OCI-LY7 (cell line): ENCODE measurements at regions not wholly inside any gene's neighbourhood (a gene's known extent, or its start where the extent isn't known, plus 50 kb on each side); places are given as distances from the start of the nearest gene placed in this dataset.

Experiments used
- BruUV-seq: library from RNA; stranded (reverse); fragments of 400-500 nt; replicated peaks from 2 replicates; lab custom pipeline; 2021; lab: Mats Ljungman, UMichigan
- CTCF ChIA-PET: fragments of 300-600 bp; sonication (Branson Sonifier 250); formaldehyde crosslinking; loops from one replicate; lab custom pipeline; 2022; ENCODE audit warnings: antibody characterized with exemption; ENCODE audit not compliant: unreplicated experiment; lab: Charles Lee
- POLR2A ChIA-PET: fragments of 300-600 bp; sonication (Branson Sonifier 250); formaldehyde crosslinking; loops from one replicate; lab custom pipeline; 2022; ENCODE audit warnings: antibody characterized with exemption; lab: Charles Lee
- DNase-seq: peaks from one replicate; pipeline ENCODE4 v3.0.0-alpha.2; 2015; ENCODE audit warnings: low spot score
- H2AFZ ChIP-seq: fragments of 200-600 bp; sonication (generic), shearing (Covaris generic); 2 replicates; pipeline ENCODE4 v1.6.1; 2014; ENCODE audit warnings: mild to moderate bottlenecking, antibody characterized with exemption, low read length, moderate library complexity
- H3K27ac ChIP-seq: fragments of 200-600 bp; sonication (generic); 2 replicates; pipeline ENCODE4 v1.5.1; 2014; ENCODE audit warnings: mixed run types, low read depth, mild to moderate bottlenecking, moderate library complexity, low read length, inconsistent platforms; ENCODE audit not compliant: poor library complexity, severe bottlenecking
- H3K36me3 ChIP-seq: fragments of 200-600 bp; sonication (generic); 2 replicates; pipeline ENCODE4 v1.6.1; 2014; ENCODE audit warnings: mild to moderate bottlenecking, antibody characterized with exemption, low read length, moderate library complexity, mixed read lengths; ENCODE audit not compliant: insufficient read depth
- H3K4me1 ChIP-seq: fragments of 200-600 bp; sonication (generic); 2 replicates; pipeline ENCODE4 v1.5.1; 2014; ENCODE audit warnings: mild to moderate bottlenecking, low read length; ENCODE audit not compliant: insufficient read depth, poor library complexity, severe bottlenecking
- H3K4me2 ChIP-seq: fragments of 200-600 bp; sonication (generic); 2 replicates; pipeline ENCODE4 v1.6.1; 2014; ENCODE audit warnings: mild to moderate bottlenecking, low read length
- H3K4me3 ChIP-seq: fragments of 200-600 bp; sonication (generic); 2 replicates; pipeline ENCODE4 v1.5.1; 2014; ENCODE audit warnings: mild to moderate bottlenecking, low read depth, low read length; ENCODE audit not compliant: poor library complexity, severe bottlenecking
- H3K79me2 ChIP-seq: fragments of 200-600 bp; sonication (generic); 2 replicates; pipeline ENCODE4 v1.6.1; 2016; ENCODE audit warnings: low read depth, mild to moderate bottlenecking, low read length, moderate library complexity, mixed read lengths; ENCODE audit not compliant: insufficient read depth
- H3K9me2 ChIP-seq: fragments of 200-600 bp; sonication (generic); 2 replicates; pipeline ENCODE4 v1.6.1; 2016; ENCODE audit warnings: mild to moderate bottlenecking, low read length, mixed read lengths; ENCODE audit not compliant: insufficient read depth
- H3K9me3 ChIP-seq: fragments of 200-600 bp; sonication (generic); 2 replicates; pipeline ENCODE4 v1.6.1; 2014; ENCODE audit warnings: mild to moderate bottlenecking, mixed run types, low read length, mixed read lengths
- H4K20me1 ChIP-seq: fragments of 200-600 bp; sonication (generic); 2 replicates; pipeline ENCODE4 v1.6.1; 2014; ENCODE audit warnings: mild to moderate bottlenecking, antibody characterized with exemption, low read length, moderate library complexity, mixed read lengths; ENCODE audit not compliant: insufficient read depth
- EZH2phosphoT487 ChIP-seq: fragments of 200-600 bp; sonication (generic); IDR thresholded peaks from 2 replicates; pipeline ENCODE4 v1.6.1; 2018; ENCODE audit warnings: low read depth, borderline replicate concordance, mild to moderate bottlenecking, mixed run types, antibody characterized with exemption, low read length, moderate library complexity, mixed read lengths
- intact Hi-C: fragments of 100-400 bp; cut with micrococcal nuclease; formaldehyde crosslinking; loops from one replicate; pipeline ENCODE4 v1.10.0; 2022; ENCODE audit not compliant: unreplicated experiment
- TF ChIP-seq, protein P1 (sequence below): fragments of 200-600 bp; sonication (generic); conservative IDR thresholded peaks from 2 replicates; pipeline ENCODE4 v1.5.1; 2014; ENCODE audit warnings: mild to moderate bottlenecking, antibody characterized with exemption, low read length, moderate library complexity, mixed read lengths

GRCh38 chr17:14459955-14460354 is 159.1 kb downstream of the HS3ST3B1 start:
- Histone ChIP-seq H3K4me3 (no peak overlapping the region), H3K9me3 (no peaks in the 10 kb centered on the region), H3K27ac (no peak overlapping the region), H3K79me2 (no peaks in the 10 kb centered on the region), H3K4me2 (no peak overlapping the region), H2AFZ (peak overlapping the region; percentile 60), H3K9me2 (no peaks in the 10 kb centered on the region), H3K36me3 (no peaks in the 10 kb centered on the region), H4K20me1 (no peaks in the 10 kb centered on the region), H3K4me1 (peaks cover 25% of the 10 kb centered on the region)
- no TSS peak for BruUV-seq
- POLR2A ChIA-PET, result interaction anchor here (0.8 kb wide), 1 partner anchor 19 kb away, joined by 3 read pairs; no protein-coding TSS in a partner anchor
- CTCF ChIA-PET, result no interaction called here
- TF ChIP-seq EZH2phosphoT487, result no peak
- TF ChIP-seq, protein P1, sequence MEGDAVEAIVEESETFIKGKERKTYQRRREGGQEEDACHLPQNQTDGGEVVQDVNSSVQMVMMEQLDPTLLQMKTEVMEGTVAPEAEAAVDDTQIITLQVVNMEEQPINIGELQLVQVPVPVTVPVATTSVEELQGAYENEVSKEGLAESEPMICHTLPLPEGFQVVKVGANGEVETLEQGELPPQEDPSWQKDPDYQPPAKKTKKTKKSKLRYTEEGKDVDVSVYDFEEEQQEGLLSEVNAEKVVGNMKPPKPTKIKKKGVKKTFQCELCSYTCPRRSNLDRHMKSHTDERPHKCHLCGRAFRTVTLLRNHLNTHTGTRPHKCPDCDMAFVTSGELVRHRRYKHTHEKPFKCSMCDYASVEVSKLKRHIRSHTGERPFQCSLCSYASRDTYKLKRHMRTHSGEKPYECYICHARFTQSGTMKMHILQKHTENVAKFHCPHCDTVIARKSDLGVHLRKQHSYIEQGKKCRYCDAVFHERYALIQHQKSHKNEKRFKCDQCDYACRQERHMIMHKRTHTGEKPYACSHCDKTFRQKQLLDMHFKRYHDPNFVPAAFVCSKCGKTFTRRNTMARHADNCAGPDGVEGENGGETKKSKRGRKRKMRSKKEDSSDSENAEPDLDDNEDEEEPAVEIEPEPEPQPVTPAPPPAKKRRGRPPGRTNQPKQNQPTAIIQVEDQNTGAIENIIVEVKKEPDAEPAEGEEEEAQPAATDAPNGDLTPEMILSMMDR, result no peak
- intact Hi-C loops, result no loop called here
- no peak for DNase-seq

DNA sequence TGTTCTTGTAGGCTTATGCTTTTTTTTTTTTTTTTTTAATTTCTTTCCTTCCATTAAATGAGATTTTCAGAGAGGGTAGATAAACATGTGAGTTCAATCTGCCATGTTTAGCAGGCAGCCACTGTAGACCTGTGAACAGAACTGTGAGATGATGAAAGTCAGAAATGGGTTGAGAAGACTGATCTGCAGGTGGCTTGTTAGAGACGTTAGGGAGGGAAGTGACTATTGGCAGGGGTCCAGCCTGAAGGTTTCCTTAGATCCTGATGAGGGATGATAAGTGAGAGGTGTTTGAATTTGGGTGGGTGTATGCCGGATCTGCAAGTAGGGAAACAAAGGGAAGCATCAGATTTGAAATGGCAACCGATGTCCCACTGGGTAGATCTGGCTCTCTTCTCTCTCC is 157.8 kb downstream of the HS3ST3B1 start:
- Histone ChIP-seq H3K9me2 (no peaks in the 10 kb centered on the region), H3K27ac (peak overlapping the region; percentile 11), H3K4me2 (no peak overlapping the region; the same call in 1 of the 2 replicates), H3K79me2 (no peaks in the 10 kb centered on the region), H3K9me3 (no peaks in the 10 kb centered on the region), H4K20me1 (no peaks in the 10 kb centered on the region), H3K4me1 (peaks cover 27% of the 10 kb centered on the region), H3K36me3 (no peaks in the 10 kb centered on the region), H2AFZ (peak overlapping the region; percentile 73), H3K4me3 (no peak overlapping the region)
- TF ChIP-seq EZH2phosphoT487, result no peak
- TF ChIP-seq, protein P1, result no peak
- BruUV-seq, result no TSS peak
- CTCF ChIA-PET, result no interaction called here
- DNase-seq, result peak; percentile 56
- POLR2A ChIA-PET, result interaction anchor here (0.7 kb wide), 2 partner anchors 35 to 42 kb away, joined by 3 to 4 read pairs; no protein-coding TSS in a partner anchor
- intact Hi-C loops, result no loop called here

- H3K79me2 ChIP-seq, result no peaks in the 10 kb centered on the region
Measured at GRCh38 chr17:14454746-14455145, 153.9 kb downstream of the HS3ST3B1 start.

More at GRCh38 chr17:14454746-14455145, 153.9 kb downstream of the HS3ST3B1 start:
- Histone ChIP-seq H3K36me3 (no peaks in the 10 kb centered on the region), H2AFZ (no peak overlapping the region), H3K4me3 (no peak overlapping the region), H3K4me1 (peaks cover 26% of the 10 kb centered on the region), H3K27ac (no peak overlapping the region), H3K9me3 (no peaks in the 10 kb centered on the region), H3K4me2 (no peak overlapping the region), H3K9me2 (no peaks in the 10 kb centered on the region), H4K20me1 (no peaks in the 10 kb centered on the region)
- CTCF ChIA-PET, result no interaction called here
- POLR2A ChIA-PET, result no interaction called here
- DNase-seq, result no peak
- BruUV-seq, result no TSS peak
- intact Hi-C loops, result no loop called here
- TF ChIP-seq, protein P1, result no peak
- TF ChIP-seq EZH2phosphoT487, result no peak
